Bronchial epithelial cell (primary cell): ENCODE measurements at regions not wholly inside any gene's neighbourhood (a gene's known extent, or its start where the extent isn't known, plus 50 kb on each side); places are given as distances from the start of the nearest gene placed in this dataset.

Experiments
- DNase-seq: peaks from one replicate; pipeline ENCODE4 v3.0.0-alpha.2; 2010; ENCODE audit warnings: low read depth
- FAIRE-seq: peaks from 2 replicates; lab custom pipeline; 2011; peaks lifted over from hg19 to GRCh38; lab: Jason Lieb, UNC
- H3K27me3 ChIP-seq: 2 replicates; pipeline ENCODE4 v1.5.1; 2011; ENCODE audit warnings: low read length; ENCODE audit not compliant: control insufficient read depth, insufficient read depth
- H3K36me3 ChIP-seq: 2 replicates; pipeline ENCODE4 v1.5.1; 2011; ENCODE audit warnings: low read length; ENCODE audit not compliant: control insufficient read depth, insufficient read depth
- H3K4me3 ChIP-seq: 2 replicates; pipeline ENCODE4 v1.5.1; 2011; ENCODE audit warnings: mild to moderate bottlenecking, low read depth, low read length, control low read depth
- CTCF ChIP-seq: IDR thresholded peaks from 2 replicates; pipeline ENCODE4 v1.5.1; 2011; ENCODE audit warnings: mild to moderate bottlenecking, moderate library complexity, low read length, control low read depth, inconsistent platforms; ENCODE audit not compliant: insufficient read depth, severe bottlenecking

- Histone ChIP-seq H3K4me3 (no peak overlapping the region), H3K36me3 (no peaks in the 10 kb centered on the region), H3K27me3 (no peaks in the 10 kb centered on the region)
- DNase-seq (peak; percentile 12), FAIRE-seq (no peak)
- no peak for TF ChIP-seq CTCF
These were observed 282.8 kb downstream of the ARHGAP12 start for GRCh38 chr10:31645786-31646185.

- H3K4me3 ChIP-seq = no peak overlapping the region
- FAIRE-seq = no peak
- no peak for TF ChIP-seq CTCF
- no peaks in the 10 kb centered on the region for H3K27me3 ChIP-seq
- DNase-seq = peak; percentile 5
- H3K36me3 ChIP-seq = no peaks in the 10 kb centered on the region
These were observed 283.5 kb downstream of the ARHGAP12 start for GRCh38 chr10:31644931-31645633.

- DNase-seq = no peak
- TF ChIP-seq CTCF = no peak
- FAIRE-seq = peak; percentile 79
- no peak overlapping the region for H3K4me3 ChIP-seq
- H3K36me3 ChIP-seq = no peaks in the 10 kb centered on the region
- H3K27me3 ChIP-seq = no peaks in the 10 kb centered on the region
These were observed 286.4 kb downstream of the ARHGAP12 start for GRCh38 chr10:31642281-31642680.

- peak; percentile 45 for DNase-seq
- FAIRE-seq = no peak
- no peak overlapping the region for H3K4me3 ChIP-seq
- TF ChIP-seq CTCF = no peak
- no peaks in the 10 kb centered on the region for H3K36me3 ChIP-seq
- no peaks in the 10 kb centered on the region for H3K27me3 ChIP-seq
These were observed 293.1 kb downstream of the ARHGAP12 start for GRCh38 chr10:31635415-31636065.

GRCh38 chr10:31635009-31635408 is 293.6 kb downstream of the ARHGAP12 start:
- no peak for TF ChIP-seq CTCF
- Histone ChIP-seq H3K4me3 (no peak overlapping the region), H3K36me3 (no peaks in the 10 kb centered on the region), H3K27me3 (no peaks in the 10 kb centered on the region)
- FAIRE-seq = no peak
- no peak for DNase-seq
